ENCODE measurements at regions not wholly inside any gene's neighbourhood (a gene's known extent, or its start where the extent isn't known, plus 50 kb on each side); places are given as distances from the start of the nearest gene placed in this dataset.

GRCh38 chr10:105803206-105803605 lies 1162.1 kb downstream of the SORCS3 start:
- Histone ChIP-seq H3K79me2 (ENCODE audit: control insufficient read depth, insufficient read depth, low read length) (no peaks in the 10 kb centered on the region), H4K20me1 (ENCODE audit: control insufficient read depth, insufficient read depth, low read length, poor library complexity, severe bottlenecking) (no peaks in the 10 kb centered on the region), H3K9me3 (ENCODE audit: control extremely low read depth in 1 of 3, control insufficient read depth in 2 of 3, insufficient read depth in 1 of 3, low read length in 2 of 3) (peaks cover 0 to 7% (median 0%) of the 10 kb centered on the region in 3 donors), H3K27me3 (replicated peaks in 1 of 4; ENCODE audit: control extremely low read depth in 1 of 4, control insufficient read depth in 3 of 4, insufficient read depth in 4 of 4, low read length in 3 of 4) (no peaks in the 10 kb centered on the region), H3K36me3 (replicated peaks in 1 of 2; ENCODE audit: control extremely low read depth in 1 of 2, control insufficient read depth in 1 of 2, extremely low read depth in 1 of 2, insufficient read depth in 2 of 2, low read length in 1 of 2) (no peaks in the 10 kb centered on the region), H3K27ac (ENCODE audit: low read length in 2 of 2) (no peak overlapping the region), H3K4me1 (ENCODE audit: control insufficient read depth in 2 of 2, insufficient read depth in 2 of 2, low read length in 2 of 2) (no peaks in the 10 kb centered on the region), H3K9ac (ENCODE audit: low read length) (no peak overlapping the region), H3K4me3 (ENCODE audit: control extremely low read depth in 1 of 5, extremely low read depth in 1 of 5, insufficient read depth in 1 of 5, low read depth in 2 of 5, low read length in 4 of 5) (no peak overlapping the region), H2AFZ (ENCODE audit: insufficient read depth, low read depth, low read length, poor library complexity, severe bottlenecking) (no peak overlapping the region), H3K4me2 (replicated peaks; ENCODE audit: low read depth, low read length, poor library complexity, severe bottlenecking) (no peak overlapping the region)
- no peak for TF ChIP-seq EZH2 (IDR thresholded peaks at IDR 0.05; ENCODE audit: borderline replicate concordance, insufficient read depth, low read depth, low read length, poor library complexity, severe bottlenecking)
- no peak for TF ChIP-seq CTCF (IDR thresholded peaks at IDR 0.05)
- ChIA-PET POLR2A (no interaction called here), CTCF (no interaction called here)
- Mint-ChIP-seq H3K9me3 (ENCODE audit: insufficient read depth) (no peaks in the 10 kb centered on the region), H3K4me3 (no peak overlapping the region), H3K4me1 (no peaks in the 10 kb centered on the region), H3K27me3 (no peaks in the 10 kb centered on the region), H3K27ac (no peak overlapping the region)
- DNase-seq (no peak), ATAC-seq (ENCODE audit: low read depth) (no peak)
- intact Hi-C loops (cut with micrococcal nuclease): no loop called here
- WGBS (ENCODE audit: insufficient coverage): no CpG with 5 or more reads among the region's 2 CpGs

GRCh38 chr10:105800641-105801040 lies 1159.6 kb downstream of the SORCS3 start:
- TF ChIP-seq CTCF (IDR thresholded peaks at IDR 0.05) (no peak), EZH2 (IDR thresholded peaks at IDR 0.05; ENCODE audit: borderline replicate concordance, insufficient read depth, low read depth, low read length, poor library complexity, severe bottlenecking) (no peak)
- no peak overlapping the region for H3K4me3 Mint-ChIP-seq
- Histone ChIP-seq H3K4me3 (ENCODE audit: control extremely low read depth in 1 of 5, extremely low read depth in 1 of 5, insufficient read depth in 1 of 5, low read depth in 2 of 5, low read length in 4 of 5) (no peak overlapping the region), H2AFZ (ENCODE audit: insufficient read depth, low read depth, low read length, poor library complexity, severe bottlenecking) (no peak overlapping the region), H3K27ac (ENCODE audit: low read length in 2 of 2) (no peak overlapping the region), H3K9me3 (ENCODE audit: control extremely low read depth in 1 of 3, control insufficient read depth in 2 of 3, insufficient read depth in 1 of 3, low read length in 2 of 3) (peaks cover 0 to 7% (median 0%) of the 10 kb centered on the region in 3 donors), H4K20me1 (ENCODE audit: control insufficient read depth, insufficient read depth, low read length, poor library complexity, severe bottlenecking) (no peaks in the 10 kb centered on the region), H3K4me2 (replicated peaks; ENCODE audit: low read depth, low read length, poor library complexity, severe bottlenecking) (no peak overlapping the region), H3K79me2 (ENCODE audit: control insufficient read depth, insufficient read depth, low read length) (no peaks in the 10 kb centered on the region), H3K4me1 (ENCODE audit: control insufficient read depth in 2 of 2, insufficient read depth in 2 of 2, low read length in 2 of 2) (no peaks in the 10 kb centered on the region), H3K36me3 (replicated peaks in 1 of 2; ENCODE audit: control extremely low read depth in 1 of 2, control insufficient read depth in 1 of 2, extremely low read depth in 1 of 2, insufficient read depth in 2 of 2, low read length in 1 of 2) (no peaks in the 10 kb centered on the region), H3K27me3 (replicated peaks in 1 of 4; ENCODE audit: control extremely low read depth in 1 of 4, control insufficient read depth in 3 of 4, insufficient read depth in 4 of 4, low read length in 3 of 4) (no peaks in the 10 kb centered on the region), H3K9ac (ENCODE audit: low read length) (no peak overlapping the region)
- no peaks in the 10 kb centered on the region for H3K9me3 Mint-ChIP-seq (ENCODE audit: insufficient read depth)
- H3K4me1 Mint-ChIP-seq: no peaks in the 10 kb centered on the region
- DNase-seq (no peak), ATAC-seq (ENCODE audit: low read depth) (no peak)
- CTCF ChIA-PET: no interaction called here
- POLR2A ChIA-PET: no interaction called here
- no CpG with 5 or more reads among the region's 1 CpG for WGBS (ENCODE audit: insufficient coverage)
- no peak overlapping the region for H3K27ac Mint-ChIP-seq
- intact Hi-C loops (cut with micrococcal nuclease): no loop called here
- H3K27me3 Mint-ChIP-seq: no peaks in the 10 kb centered on the region

Data from B cell (primary cell).